GM18951 (cell line): ENCODE measurements at regions not wholly inside any gene's neighbourhood (a gene's known extent, or its start where the extent isn't known, plus 50 kb on each side); places are given as distances from the start of the nearest gene placed in this dataset.

Experiments
- POLR2A ChIP-seq: IDR thresholded peaks from 4 replicates; pipeline ENCODE4 v1.6.1; 2011; ENCODE audit warnings: mild to moderate bottlenecking; ENCODE audit not compliant: insufficient read length, insufficient read depth; ENCODE audit errors: extremely low read depth
- in situ Hi-C: fragments of 300-500 bp; cut with MboI; formaldehyde crosslinking; loops from one replicate; pipeline ENCODE4 v1.12.0; 2022; ENCODE audit warnings: low sequenced_read_pairs, mixed read lengths, inconsistent platforms; ENCODE audit not compliant: unreplicated experiment

DNA sequence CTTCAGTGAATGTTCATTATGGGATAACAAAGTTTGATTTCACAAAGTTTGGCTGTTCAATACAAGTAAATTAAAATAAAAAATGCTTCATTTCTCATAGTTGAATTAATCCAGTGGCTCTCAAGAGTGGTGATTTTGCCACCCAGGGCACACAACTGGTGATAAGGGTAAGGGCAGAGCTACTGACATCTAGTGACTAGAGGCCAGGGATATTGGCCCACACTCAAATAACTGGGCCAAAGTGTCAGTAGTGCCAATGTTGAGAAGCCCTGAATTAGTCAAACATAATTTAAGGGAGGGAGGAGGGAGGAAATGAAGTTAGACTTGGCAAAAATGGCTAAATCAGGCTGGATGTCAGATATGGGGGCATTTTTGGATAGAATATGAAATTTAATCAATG lies 880.5 kb upstream of the ADGRL4 start:
- TF ChIP-seq POLR2A, result no peak
- in situ Hi-C loops, result no loop called here

DNA sequence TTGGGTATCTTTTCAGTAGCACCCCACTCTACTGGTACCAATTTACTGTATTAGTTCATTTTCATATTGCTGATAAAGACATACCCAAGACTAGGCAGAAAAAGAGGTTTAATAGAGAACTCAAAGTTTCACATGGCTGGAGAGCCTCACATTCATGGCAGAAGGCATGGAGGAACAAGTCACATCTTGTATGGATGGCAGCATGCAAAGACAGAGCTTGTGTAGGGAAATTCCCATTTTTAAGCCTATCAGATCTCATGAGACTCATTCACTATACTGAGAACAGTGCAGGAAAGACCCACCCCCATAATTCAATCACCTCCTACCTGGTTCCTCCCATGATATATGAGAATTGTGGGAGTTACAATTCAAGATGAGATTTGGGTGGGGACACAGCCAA lies 878.6 kb upstream of the ADGRL4 start:
- in situ Hi-C loops, result no loop called here
- TF ChIP-seq POLR2A, result no peak

DNA sequence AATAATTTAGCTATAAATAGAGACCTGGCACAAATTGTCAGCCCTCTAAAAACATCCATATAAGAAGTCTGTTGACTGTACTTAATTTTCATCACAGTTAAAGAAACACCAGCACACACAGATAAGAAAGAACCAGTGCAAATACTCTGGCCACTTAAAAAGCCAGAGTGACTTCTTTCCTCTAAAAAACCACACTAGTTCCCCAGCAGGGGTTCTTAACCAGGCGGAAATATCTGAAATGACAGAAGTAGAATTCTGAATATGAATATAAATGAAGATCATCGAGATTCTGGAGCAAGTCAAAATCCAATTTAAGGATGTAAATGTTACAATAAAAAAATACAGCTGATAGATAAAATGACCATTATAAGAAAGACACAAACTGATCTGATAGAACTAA lies 870.6 kb upstream of the ADGRL4 start:
- TF ChIP-seq POLR2A, result no peak
- in situ Hi-C loops, result no loop called here

DNA sequence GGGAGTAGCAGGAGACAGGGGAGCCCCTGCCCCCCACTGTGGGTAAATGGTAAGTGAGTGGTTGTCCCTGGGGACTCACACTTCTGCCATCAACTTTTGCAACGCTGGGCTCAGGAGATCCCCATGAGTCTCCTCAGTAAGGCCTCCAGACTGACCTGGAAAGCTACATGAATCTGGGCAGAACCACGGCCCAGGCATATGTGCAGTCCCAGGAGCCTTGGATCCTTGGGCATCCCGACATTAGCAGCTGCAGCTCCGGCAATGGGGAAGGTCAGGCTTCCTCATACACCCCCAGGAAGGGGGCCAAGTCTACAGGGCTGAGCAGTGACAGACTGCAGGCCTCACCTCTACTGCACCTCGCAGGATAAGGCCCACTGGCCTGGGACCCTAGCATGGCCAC lies 868.7 kb upstream of the ADGRL4 start:
- TF ChIP-seq POLR2A, result no peak
- in situ Hi-C loops, result no loop called here

DNA sequence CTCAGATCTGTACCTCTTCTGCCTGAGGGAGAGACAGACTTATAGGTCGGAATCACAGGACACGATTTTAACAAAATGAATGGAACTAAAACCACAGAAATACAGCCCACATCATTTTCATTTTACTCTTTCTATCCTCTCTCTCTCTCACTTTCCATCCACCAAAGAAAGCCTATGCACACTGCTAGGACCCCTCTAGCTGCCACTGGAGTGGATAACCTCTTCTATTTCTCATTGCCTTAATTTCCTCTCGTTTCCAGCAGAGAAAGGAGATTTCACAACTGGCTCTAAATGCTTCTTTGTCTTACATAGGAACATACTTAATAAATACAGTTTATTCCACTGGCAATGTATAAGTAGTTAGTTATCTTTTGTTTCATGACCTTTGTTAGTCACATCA lies 867.8 kb upstream of the ADGRL4 start:
- no peak for TF ChIP-seq POLR2A
- in situ Hi-C loops, result no loop called here

DNA sequence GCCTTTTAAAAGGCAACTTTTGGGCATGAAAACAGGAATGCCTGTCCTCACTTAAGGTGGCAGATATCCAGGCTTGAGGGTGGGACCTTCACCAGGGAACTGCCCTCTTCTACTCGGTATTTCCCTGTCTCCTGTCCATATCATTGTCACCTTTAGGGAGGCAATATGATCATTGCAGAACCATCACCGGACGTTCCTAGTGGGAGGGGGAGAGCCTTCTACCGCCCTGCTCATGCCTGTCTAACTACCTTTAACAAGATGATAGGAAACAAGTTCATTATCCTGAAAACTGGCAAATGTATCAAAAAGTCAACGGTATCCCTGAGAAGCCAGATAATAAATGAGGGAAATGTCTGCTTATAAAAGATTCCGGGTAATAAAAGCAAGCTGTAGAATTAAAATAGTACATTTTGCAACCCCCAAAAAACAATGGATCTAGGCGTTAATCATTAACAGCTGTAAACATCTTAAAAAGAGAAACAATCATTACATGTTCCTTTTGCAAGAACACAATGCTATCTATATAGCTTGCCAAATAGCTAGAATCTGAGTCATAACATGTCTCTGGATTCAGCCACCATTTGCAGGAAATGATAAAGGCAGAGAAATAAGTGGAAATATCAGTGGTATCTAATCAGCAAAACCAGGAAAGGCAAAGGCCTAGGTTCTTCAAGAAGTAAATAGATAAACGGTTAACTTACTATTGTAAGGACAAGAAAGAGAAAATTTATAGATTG lies 852.9 kb upstream of the ADGRL4 start:
- no peak for TF ChIP-seq POLR2A

DNA sequence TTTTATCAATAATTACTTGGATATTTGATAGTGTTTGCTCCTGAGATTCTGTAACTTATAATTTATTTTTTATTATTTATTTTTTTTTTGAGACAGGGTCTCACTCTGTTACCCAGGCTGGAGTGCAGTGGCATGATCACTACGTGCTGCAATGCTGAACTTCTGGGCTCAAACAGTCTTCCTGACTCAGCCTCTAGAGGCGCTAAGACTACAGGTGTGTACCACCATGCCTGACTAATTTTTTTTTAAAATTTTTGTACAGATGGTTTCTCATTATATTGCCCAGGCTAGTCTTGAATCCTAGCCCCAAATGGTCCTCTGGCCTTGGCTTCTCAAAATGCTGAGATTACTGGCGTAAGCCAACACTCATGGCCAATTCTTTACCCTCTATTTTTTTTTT lies 845.5 kb upstream of the ADGRL4 start:
- TF ChIP-seq POLR2A, result no peak
- in situ Hi-C loops, result no loop called here

More for the DNA sequence above, 852.9 kb upstream of the ADGRL4 start:
- in situ Hi-C loops, result no loop called here

DNA sequence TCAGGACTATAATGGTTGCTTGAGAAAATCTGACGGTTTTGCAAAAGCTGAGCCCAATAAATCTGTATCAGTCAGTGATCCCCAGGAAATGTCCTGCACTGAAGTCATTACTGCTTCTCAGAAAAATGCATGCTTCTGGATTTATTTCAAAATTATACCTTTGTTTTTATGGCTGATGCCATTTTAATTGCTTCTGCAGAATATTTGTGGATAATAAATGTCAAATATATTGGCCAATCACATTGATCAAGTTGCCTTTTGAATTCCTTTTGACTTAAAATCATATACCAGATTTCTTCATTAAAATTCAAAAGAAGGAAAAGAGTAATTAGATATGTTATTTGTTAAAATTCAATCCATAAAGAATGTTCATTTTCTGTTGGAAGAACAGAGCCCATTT lies 842.9 kb upstream of the ADGRL4 start:
- no peak for TF ChIP-seq POLR2A
- in situ Hi-C loops, result no loop called here

DNA sequence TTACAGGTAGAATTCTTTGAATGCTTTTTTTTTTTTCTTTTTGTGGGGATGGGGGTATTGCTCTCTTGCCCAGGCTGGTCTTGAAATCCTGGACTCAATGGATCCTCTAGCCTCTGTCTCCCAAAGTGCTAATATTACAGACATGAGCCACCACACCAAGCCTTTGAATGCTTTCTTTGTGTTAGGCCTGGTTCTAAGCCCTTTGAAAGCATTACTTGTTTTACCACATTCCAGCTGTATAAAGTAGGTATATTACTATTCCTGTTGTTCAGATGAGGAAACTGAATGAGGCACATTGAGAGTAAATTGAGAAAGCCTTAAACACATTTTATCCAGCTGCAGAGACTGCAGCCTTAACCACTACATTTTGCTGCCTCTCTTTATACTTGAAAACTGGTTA lies 841.8 kb upstream of the ADGRL4 start:
- in situ Hi-C loops, result no loop called here
- TF ChIP-seq POLR2A, result no peak

DNA sequence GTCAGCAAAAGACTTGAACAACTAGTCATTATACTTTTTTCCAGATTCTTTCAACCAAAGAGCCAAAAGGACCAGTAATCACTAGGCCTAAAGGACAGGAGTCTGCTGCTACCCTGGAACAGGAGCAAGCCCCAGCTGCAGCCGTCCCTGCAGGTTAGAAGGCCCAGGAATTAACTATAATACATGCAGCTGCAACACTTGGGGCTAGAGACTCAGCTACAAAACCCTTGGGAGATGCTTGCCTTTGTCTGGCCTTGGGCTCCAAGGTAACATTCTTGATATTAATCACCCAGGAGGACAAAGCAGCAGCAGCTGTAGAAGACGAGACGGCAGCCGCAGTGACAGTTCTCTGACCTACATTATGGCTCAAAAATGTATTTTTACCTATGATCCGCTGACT lies 841.2 kb upstream of the ADGRL4 start:
- TF ChIP-seq POLR2A, result no peak
- in situ Hi-C loops, result no loop called here

DNA sequence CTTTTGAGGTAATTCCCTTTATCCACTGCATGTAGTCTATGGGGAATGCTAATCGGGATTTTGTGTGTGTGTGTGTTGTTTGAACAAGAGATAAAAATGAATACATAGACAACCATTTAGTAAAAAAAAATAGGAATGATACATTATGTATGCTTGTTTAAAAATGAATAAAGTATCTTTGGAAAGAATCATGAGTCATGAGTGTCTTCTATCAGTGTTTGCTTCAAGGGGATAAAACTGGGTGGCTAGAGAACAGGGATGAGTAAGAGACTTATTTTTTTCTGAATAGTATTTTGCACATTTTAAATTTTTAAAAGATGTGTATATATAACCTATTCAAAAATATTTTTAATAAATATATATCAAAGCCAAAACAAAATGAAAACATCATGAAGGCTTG lies 839.4 kb upstream of the ADGRL4 start:
- TF ChIP-seq POLR2A, result no peak
- in situ Hi-C loops, result no loop called here

DNA sequence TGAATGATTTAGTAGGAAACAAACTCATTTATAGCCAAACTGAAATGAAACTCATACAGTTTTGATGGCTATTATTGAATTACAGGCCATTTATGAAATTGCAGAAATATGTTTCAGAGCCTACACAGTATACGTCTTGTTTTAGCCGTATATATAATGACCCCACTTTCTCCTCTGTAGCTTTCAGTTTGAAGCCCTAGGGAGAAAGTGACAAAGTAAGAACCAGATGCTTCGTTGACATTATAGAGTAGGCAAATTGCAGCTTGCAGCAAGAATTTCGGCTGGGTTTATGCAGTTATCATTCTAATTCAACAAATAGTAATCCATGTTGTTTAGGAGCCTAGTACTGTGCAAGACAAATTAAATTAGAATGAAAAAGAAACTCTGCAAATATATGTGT lies 836.3 kb upstream of the ADGRL4 start:
- in situ Hi-C loops, result no loop called here
- TF ChIP-seq POLR2A, result no peak

DNA sequence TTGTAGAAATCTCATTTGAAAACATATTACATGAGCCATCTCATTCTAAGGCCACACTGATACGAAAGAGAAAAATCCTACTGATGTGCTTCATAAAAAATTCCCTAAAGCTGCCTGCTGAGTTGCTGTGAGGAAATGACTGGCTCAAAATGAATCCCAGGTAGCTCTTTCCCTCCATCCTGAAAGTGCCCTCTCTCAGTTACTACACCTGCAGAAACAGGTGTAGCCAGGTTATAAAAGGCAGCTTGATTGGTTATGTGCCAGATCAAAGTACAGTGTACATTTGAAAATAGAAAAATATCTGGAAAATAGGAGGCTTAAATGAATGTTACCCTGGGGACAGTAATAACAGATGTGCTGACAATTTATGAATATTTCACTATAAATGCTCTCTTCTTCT lies 833.4 kb upstream of the ADGRL4 start:
- in situ Hi-C loops, result no loop called here
- no peak for TF ChIP-seq POLR2A

DNA sequence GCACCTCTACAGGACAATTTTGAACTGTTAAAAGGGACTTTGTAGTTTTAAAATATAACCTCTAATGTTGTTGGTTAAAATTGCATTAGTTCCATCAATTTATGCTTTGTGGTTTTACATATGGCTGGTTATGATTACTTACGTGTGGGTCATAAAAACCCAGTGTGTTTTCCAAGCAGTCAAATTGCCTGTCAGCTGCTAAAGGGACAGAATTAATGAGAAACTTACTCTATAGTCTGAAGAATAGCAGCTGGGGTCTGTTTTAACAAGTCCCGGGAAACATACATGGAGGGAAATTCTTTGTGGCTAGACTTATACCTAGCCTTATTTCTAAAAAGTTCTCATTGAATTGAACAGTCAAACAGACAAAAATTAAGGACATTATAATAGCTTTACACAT lies 820.9 kb upstream of the ADGRL4 start:
- no peak for TF ChIP-seq POLR2A
- in situ Hi-C loops, result no loop called here

DNA sequence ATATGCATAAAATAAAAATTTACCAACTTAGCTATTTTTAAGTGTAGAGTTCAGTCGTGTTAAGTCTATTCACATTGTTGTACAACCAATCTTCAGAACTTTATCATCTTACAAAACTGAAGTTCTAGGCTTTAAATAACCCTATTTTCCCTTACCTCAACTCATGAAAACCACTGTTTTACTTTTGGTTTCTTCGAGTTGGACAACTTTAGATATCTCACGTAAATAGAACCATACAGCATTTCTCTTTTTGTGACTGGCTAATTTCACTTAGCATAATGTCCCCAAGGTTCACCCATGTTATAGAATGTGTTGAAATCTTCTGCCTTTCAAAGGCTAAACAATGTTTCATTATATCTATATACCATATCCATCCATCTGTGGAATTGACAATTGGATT lies 819.0 kb upstream of the ADGRL4 start:
- in situ Hi-C loops, result no loop called here
- TF ChIP-seq POLR2A, result no peak
